ENCODE measurements at regions not wholly inside any gene's neighbourhood (a gene's known extent, or its start where the extent isn't known, plus 50 kb on each side); places are given as distances from the start of the nearest gene placed in this dataset.

DNA sequence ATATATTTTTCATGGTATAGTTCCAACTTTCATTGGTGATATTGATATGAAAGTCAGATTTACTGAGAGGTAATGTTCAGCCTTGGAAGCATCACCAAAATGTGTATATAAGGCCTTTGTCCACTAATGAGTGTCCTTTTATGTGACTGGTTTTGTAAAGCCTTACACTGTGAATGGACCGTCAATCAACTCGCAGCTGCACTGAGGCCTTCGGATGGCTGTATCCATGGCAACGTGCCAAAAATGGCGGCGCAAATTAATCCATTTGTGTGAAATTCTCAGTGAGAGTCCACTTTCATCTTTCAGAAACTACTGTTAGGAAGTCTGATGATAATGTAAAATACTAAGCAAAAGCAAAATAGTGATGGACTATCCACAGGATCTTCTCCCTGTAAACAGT lies 131.7 kb downstream of the SPCS3 start:
- ATAC-seq (no peak), DNase-seq (no peak)
- intact Hi-C loops (cut with DNase I), result no loop called here
- H3K27me3 ChIP-seq, result no peaks in the 10 kb centered on the region
- H3K27ac ChIP-seq, result no peak overlapping the region
- H3K36me3 ChIP-seq, result no peaks in the 10 kb centered on the region
- WGBS (ENCODE audit: insufficient coverage, low coverage, low lambda C conversion rate, missing lambda C conversion rate), result 45% methylated on average over 4 of the region's 6 CpGs
- H3K9me3 ChIP-seq, result no peaks in the 10 kb centered on the region
- TF ChIP-seq, protein P1, sequence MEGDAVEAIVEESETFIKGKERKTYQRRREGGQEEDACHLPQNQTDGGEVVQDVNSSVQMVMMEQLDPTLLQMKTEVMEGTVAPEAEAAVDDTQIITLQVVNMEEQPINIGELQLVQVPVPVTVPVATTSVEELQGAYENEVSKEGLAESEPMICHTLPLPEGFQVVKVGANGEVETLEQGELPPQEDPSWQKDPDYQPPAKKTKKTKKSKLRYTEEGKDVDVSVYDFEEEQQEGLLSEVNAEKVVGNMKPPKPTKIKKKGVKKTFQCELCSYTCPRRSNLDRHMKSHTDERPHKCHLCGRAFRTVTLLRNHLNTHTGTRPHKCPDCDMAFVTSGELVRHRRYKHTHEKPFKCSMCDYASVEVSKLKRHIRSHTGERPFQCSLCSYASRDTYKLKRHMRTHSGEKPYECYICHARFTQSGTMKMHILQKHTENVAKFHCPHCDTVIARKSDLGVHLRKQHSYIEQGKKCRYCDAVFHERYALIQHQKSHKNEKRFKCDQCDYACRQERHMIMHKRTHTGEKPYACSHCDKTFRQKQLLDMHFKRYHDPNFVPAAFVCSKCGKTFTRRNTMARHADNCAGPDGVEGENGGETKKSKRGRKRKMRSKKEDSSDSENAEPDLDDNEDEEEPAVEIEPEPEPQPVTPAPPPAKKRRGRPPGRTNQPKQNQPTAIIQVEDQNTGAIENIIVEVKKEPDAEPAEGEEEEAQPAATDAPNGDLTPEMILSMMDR (IDR thresholded peaks at IDR 0.05), result no peak
- TF ChIP-seq POLR2A (IDR thresholded peaks at IDR 0.05), result no peak
- no peak overlapping the region for H3K4me3 ChIP-seq
- H3K4me1 ChIP-seq, result no peaks in the 10 kb centered on the region

DNA sequence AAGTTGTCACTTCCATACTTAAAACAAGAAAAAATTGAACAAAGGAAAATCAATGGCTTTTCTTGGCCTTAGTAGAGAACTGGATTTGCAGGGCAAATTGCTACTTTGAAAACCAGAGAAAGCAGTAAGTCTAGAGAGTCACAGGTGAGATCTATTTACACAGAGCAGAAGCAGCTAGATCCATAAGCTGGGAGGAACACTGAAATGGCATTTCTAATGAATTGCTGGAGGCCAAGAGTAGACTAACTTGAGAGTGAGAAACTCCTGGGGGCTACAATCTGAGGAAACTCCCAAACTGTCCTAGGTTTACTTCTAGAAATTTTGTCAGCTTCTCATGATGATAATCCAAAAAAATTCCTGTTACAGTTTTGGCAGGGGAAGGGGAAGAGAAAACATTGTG lies 133.3 kb downstream of the SPCS3 start:
- no peak for DNase-seq
- TF ChIP-seq POLR2A (IDR thresholded peaks at IDR 0.05), result no peak
- TF ChIP-seq, protein P1 (IDR thresholded peaks at IDR 0.05), result no peak
- intact Hi-C loops (cut with DNase I), result no loop called here

DNA sequence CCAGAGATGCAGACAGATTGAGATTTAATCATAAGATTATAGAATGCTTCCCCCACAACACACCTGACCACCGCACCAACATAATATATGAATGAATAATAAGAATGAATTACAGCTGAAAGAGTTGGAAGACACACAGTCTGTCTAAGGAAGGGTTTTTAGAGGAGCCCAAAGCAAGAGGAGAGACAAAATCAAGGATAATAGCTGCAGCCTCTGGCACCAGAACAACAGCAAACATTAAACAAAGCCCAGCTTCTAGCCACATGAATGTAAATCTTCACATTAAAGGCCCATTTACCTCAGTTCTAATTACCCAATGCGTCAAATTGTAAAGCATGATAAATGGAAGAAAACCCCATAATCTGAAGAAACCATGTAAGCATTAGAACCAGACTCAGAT lies 133.9 kb downstream of the SPCS3 start:
- no peak for ATAC-seq
- TF ChIP-seq, protein P1 (IDR thresholded peaks at IDR 0.05), result no peak
- TF ChIP-seq POLR2A (IDR thresholded peaks at IDR 0.05), result no peak
- H3K36me3 ChIP-seq, result no peaks in the 10 kb centered on the region
- WGBS (ENCODE audit: insufficient coverage, low coverage, low lambda C conversion rate, missing lambda C conversion rate), result 55% methylated on average over 2 of the region's 2 CpGs
- no peak for DNase-seq
- no peak overlapping the region for H3K27ac ChIP-seq
- H3K27me3 ChIP-seq, result no peaks in the 10 kb centered on the region
- intact Hi-C loops (cut with DNase I), result no loop called here
- H3K4me1 ChIP-seq, result no peaks in the 10 kb centered on the region
- H3K4me3 ChIP-seq, result no peak overlapping the region
- H3K9me3 ChIP-seq, result no peaks in the 10 kb centered on the region

More for the DNA sequence above, 133.3 kb downstream of the SPCS3 start:
- Histone ChIP-seq H3K9me3 (no peaks in the 10 kb centered on the region), H3K4me1 (no peaks in the 10 kb centered on the region), H3K27me3 (no peaks in the 10 kb centered on the region), H3K36me3 (no peaks in the 10 kb centered on the region), H3K27ac (no peak overlapping the region), H3K4me3 (no peak overlapping the region)
- ATAC-seq, result no peak

DNA sequence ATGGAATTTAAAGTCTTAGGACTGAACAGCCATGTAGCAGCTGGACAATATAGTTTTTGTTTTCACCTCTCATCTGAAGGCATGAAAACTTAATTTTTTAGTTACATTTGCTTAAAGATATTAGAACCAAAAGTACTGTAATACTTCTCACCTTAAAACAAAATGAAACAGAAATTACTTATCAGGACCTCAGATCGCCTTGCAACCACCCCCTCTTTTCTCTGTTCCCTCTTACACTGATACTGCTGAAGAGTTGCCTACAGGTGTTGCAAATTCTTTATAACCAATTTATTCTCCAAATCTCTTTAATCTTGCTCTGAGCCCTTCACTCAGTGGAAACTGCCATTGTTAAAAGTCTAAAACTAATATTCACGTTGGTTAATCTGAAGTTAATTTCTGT lies 145.0 kb downstream of the SPCS3 start:
- Histone ChIP-seq H3K9me3 (no peaks in the 10 kb centered on the region), H3K4me1 (no peaks in the 10 kb centered on the region), H3K27me3 (no peaks in the 10 kb centered on the region), H3K4me3 (no peak overlapping the region), H3K27ac (no peak overlapping the region), H3K36me3 (no peaks in the 10 kb centered on the region)
- ATAC-seq, result no peak
- TF ChIP-seq, protein P1 (IDR thresholded peaks at IDR 0.05), result no peak
- DNase-seq, result no peak
- 28% methylated on average over 2 of the region's 2 CpGs for whole genome bisulfite sequencing (ENCODE audit: insufficient coverage, low coverage, low lambda C conversion rate, missing lambda C conversion rate)
- intact Hi-C loops (cut with DNase I), result no loop called here

DNA sequence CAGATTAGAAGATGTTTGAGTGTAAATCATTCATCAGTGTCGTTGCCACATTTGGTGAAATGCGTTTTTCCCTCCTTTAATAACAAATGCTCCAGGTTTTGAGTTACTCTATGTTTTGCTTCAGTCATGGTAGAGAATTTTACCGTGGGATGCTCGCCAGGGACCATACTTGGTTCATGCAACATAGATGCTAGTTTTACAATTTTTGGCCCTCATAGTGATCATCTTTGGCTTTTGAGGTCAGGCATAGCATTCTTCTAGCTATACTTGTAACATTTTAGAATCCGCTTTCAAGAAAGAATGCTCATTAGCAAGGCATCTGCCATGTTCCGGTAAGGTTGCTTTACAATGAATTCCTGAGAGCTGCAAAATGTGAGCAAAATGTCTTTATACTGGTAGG lies 147.2 kb downstream of the SPCS3 start:
- Histone ChIP-seq H3K9me3 (no peaks in the 10 kb centered on the region), H3K27me3 (no peaks in the 10 kb centered on the region), H3K4me1 (no peaks in the 10 kb centered on the region), H3K36me3 (no peaks in the 10 kb centered on the region), H3K4me3 (no peak overlapping the region), H3K27ac (no peak overlapping the region)
- ATAC-seq, result no peak
- intact Hi-C loops (cut with DNase I), result no loop called here
- DNase-seq, result no peak
- WGBS (ENCODE audit: insufficient coverage, low coverage, low lambda C conversion rate, missing lambda C conversion rate), result 55% methylated on average over 6 of the region's 6 CpGs
- no peak for TF ChIP-seq POLR2A (IDR thresholded peaks at IDR 0.05)
- TF ChIP-seq, protein P1 (IDR thresholded peaks at IDR 0.05), result no peak
